Ishikawa (cell line): ENCODE measurements at regions not wholly inside any gene's neighbourhood (a gene's known extent, or its start where the extent isn't known, plus 50 kb on each side); places are given as distances from the start of the nearest gene placed in this dataset.

Experiments used
- CEBPB ChIP-seq: IDR thresholded peaks from 2 replicates; pipeline ENCODE4 v1.6.1; 2012
- CREB1 ChIP-seq: IDR thresholded peaks from 2 replicates; pipeline ENCODE4 v1.6.1; 2012; ENCODE audit warnings: low read depth
- EGR1 ChIP-seq: IDR thresholded peaks from 2 replicates; pipeline ENCODE4 v1.6.1; 2012
- EP300 ChIP-seq: IDR thresholded peaks from 2 replicates; pipeline ENCODE4 v1.6.1; 2012; ENCODE audit warnings: borderline replicate concordance
- FOXM1 ChIP-seq: IDR thresholded peaks from 2 replicates; pipeline ENCODE4 v1.6.1; 2012; ENCODE audit warnings: low read depth, borderline replicate concordance
- NFIC ChIP-seq: IDR thresholded peaks from 2 replicates; pipeline ENCODE4 v1.6.1; 2012
- RAD21 ChIP-seq: IDR thresholded peaks from 2 replicates; pipeline ENCODE4 v1.6.1; 2012; ENCODE audit warnings: low read depth
- TAF1 ChIP-seq: IDR thresholded peaks from 2 replicates; pipeline ENCODE4 v1.6.1; 2012; ENCODE audit warnings: low read depth, mild to moderate bottlenecking
- TCF12 ChIP-seq: IDR thresholded peaks from 2 replicates; pipeline ENCODE4 v1.6.1; 2012; ENCODE audit warnings: low read depth
- TEAD4 ChIP-seq: IDR thresholded peaks from 2 replicates; pipeline ENCODE4 v1.6.1; 2012
- YY1 ChIP-seq: IDR thresholded peaks from 2 replicates; pipeline ENCODE4 v1.6.1; 2012; ENCODE audit warnings: low read depth
- ZBTB7A ChIP-seq: IDR thresholded peaks from 2 replicates; pipeline ENCODE4 v1.6.1; 2012; ENCODE audit warnings: low read depth
- TF ChIP-seq, protein P1 (sequence below): IDR thresholded peaks from 2 replicates; pipeline ENCODE4 v1.6.1; 2012
- TF ChIP-seq, protein P2 (sequence below): IDR thresholded peaks from 2 replicates; pipeline ENCODE4 v1.6.1; 2012
- TF ChIP-seq, protein P3 (sequence below): IDR thresholded peaks from 2 replicates; pipeline ENCODE4 v1.6.1; 2012; ENCODE audit warnings: low read depth, mild to moderate bottlenecking

- TF ChIP-seq CEBPB (no peak), EGR1 (no peak), TAF1 (no peak), TEAD4 (no peak), EP300 (no peak), ZBTB7A (no peak), CREB1 (no peak), YY1 (no peak), TCF12 (no peak), NFIC (no peak), RAD21 (no peak), FOXM1 (no peak)
- TF ChIP-seq, protein P1, sequence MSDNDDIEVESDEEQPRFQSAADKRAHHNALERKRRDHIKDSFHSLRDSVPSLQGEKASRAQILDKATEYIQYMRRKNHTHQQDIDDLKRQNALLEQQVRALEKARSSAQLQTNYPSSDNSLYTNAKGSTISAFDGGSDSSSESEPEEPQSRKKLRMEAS = no peak
- TF ChIP-seq, protein P2, sequence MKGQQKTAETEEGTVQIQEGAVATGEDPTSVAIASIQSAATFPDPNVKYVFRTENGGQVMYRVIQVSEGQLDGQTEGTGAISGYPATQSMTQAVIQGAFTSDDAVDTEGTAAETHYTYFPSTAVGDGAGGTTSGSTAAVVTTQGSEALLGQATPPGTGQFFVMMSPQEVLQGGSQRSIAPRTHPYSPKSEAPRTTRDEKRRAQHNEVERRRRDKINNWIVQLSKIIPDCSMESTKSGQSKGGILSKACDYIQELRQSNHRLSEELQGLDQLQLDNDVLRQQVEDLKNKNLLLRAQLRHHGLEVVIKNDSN = no peak
- TF ChIP-seq, protein P3, sequence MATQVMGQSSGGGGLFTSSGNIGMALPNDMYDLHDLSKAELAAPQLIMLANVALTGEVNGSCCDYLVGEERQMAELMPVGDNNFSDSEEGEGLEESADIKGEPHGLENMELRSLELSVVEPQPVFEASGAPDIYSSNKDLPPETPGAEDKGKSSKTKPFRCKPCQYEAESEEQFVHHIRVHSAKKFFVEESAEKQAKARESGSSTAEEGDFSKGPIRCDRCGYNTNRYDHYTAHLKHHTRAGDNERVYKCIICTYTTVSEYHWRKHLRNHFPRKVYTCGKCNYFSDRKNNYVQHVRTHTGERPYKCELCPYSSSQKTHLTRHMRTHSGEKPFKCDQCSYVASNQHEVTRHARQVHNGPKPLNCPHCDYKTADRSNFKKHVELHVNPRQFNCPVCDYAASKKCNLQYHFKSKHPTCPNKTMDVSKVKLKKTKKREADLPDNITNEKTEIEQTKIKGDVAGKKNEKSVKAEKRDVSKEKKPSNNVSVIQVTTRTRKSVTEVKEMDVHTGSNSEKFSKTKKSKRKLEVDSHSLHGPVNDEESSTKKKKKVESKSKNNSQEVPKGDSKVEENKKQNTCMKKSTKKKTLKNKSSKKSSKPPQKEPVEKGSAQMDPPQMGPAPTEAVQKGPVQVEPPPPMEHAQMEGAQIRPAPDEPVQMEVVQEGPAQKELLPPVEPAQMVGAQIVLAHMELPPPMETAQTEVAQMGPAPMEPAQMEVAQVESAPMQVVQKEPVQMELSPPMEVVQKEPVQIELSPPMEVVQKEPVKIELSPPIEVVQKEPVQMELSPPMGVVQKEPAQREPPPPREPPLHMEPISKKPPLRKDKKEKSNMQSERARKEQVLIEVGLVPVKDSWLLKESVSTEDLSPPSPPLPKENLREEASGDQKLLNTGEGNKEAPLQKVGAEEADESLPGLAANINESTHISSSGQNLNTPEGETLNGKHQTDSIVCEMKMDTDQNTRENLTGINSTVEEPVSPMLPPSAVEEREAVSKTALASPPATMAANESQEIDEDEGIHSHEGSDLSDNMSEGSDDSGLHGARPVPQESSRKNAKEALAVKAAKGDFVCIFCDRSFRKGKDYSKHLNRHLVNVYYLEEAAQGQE = no peak
Observed at GRCh38 chr11:135008412-135008811, 596.4 kb upstream of the B3GAT1 start.

- no peak for TF ChIP-seq TAF1
- no peak for TF ChIP-seq EP300
- no peak for TF ChIP-seq TCF12
- no peak for TF ChIP-seq EGR1
- no peak for TF ChIP-seq FOXM1
- no peak for TF ChIP-seq CEBPB
Observed at GRCh38 chr11:135008001-135008405, 596.0 kb upstream of the B3GAT1 start.

GRCh38 chr11:135006800-135007199 lies 594.8 kb upstream of the B3GAT1 start:
- TF ChIP-seq NFIC = no peak
- no peak for TF ChIP-seq CREB1
- TF ChIP-seq, protein P2 = no peak
- no peak for TF ChIP-seq FOXM1
- TF ChIP-seq, protein P1 = no peak
- no peak for TF ChIP-seq EGR1
- TF ChIP-seq, protein P3 = no peak
- no peak for TF ChIP-seq YY1
- TF ChIP-seq ZBTB7A = no peak
- TF ChIP-seq CEBPB = no peak
- no peak for TF ChIP-seq TCF12
- TF ChIP-seq EP300 = no peak
- no peak for TF ChIP-seq TEAD4
- TF ChIP-seq TAF1 = no peak
- no peak for TF ChIP-seq RAD21

GRCh38 chr11:135004495-135004894 lies 592.5 kb upstream of the B3GAT1 start:
- TF ChIP-seq TEAD4 (no peak), RAD21 (no peak), NFIC (no peak), EGR1 (no peak), TCF12 (no peak), EP300 (no peak), ZBTB7A (no peak)
- TF ChIP-seq, protein P2 = no peak
- TF ChIP-seq, protein P1 = no peak

DNA sequence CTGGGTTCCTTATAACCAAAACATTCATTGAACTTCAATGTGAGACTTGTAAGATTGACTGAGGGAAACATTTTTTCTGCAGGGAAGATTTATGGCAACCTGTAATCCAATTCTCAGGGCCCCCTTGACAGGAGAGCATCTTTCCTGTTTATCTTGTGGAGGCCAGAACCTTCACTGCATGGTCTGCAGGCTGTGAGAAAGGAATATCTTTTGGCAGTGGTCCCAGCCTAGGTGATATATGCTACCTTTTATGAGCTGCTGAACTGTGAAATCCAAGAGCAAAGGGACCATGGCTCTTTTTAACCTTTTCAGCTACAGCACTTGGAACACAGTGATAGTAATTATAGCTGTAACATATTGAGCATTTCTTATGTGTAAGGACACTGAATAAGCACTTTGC lies 590.2 kb upstream of the B3GAT1 start:
- no peak for TF ChIP-seq EP300
- TF ChIP-seq FOXM1 = no peak
- TF ChIP-seq, protein P2 = no peak
- TF ChIP-seq NFIC = no peak
- no peak for TF ChIP-seq CEBPB
- TF ChIP-seq, protein P3 = no peak
- no peak for TF ChIP-seq EGR1
- no peak for TF ChIP-seq TEAD4
- TF ChIP-seq, protein P1 = no peak
- no peak for TF ChIP-seq RAD21
